Sigmoid colon (tissue), 4 donors: ENCODE measurements at regions not wholly inside any gene's neighbourhood (a gene's known extent, or its start where the extent isn't known, plus 50 kb on each side); places are given as distances from the start of the nearest gene placed in this dataset.

Experiments
- EP300 ChIP-seq, 4 donors: sonication (generic); formaldehyde crosslinking; IDR thresholded peaks; one replicate each; pipeline ENCODE4 v1.6.1; 2017; ENCODE audit warnings: antibody characterized with exemption in 4 of 4
- POLR2A ChIP-seq, 2 donors: fragments of 450-650 bp; IDR thresholded peaks; one replicate each; pipeline ENCODE4 v1.6.1; 2016; ENCODE audit warnings: antibody characterized with exemption in 2 of 2, mild to moderate bottlenecking in 2 of 2, moderate library complexity in 2 of 2
- TF ChIP-seq, protein P1 (sequence below), 4 experiments: fragments of 450-650 bp in 3 of 4; fragments of 200-600 bp in 1 of 4; IDR thresholded peaks; one replicate each; pipeline ENCODE4 v1.5.1; 2016 to 2019; ENCODE audit warnings: antibody characterized with exemption in 4 of 4, mild to moderate bottlenecking in 3 of 4, moderate library complexity in 2 of 4

DNA sequence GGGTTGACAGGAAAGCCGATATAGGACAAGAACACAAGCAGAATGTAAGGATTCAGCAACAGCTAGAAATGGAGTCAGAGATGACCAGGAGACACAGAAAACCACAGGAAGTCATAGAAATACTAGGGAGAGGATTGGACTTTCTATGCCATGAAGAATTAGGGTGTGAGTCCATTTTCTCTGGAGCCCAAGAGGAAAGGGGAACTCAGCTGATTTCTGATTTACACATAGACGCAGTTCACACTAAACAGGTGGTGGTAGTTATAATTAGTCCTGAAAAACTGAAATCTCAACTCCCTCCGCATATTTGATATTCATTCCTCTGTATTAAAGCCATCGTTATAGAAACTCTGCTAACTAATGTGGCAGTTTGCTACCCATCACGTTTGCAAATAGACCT is 292.7 kb upstream of the STT3B start:
- TF ChIP-seq, protein P1, sequence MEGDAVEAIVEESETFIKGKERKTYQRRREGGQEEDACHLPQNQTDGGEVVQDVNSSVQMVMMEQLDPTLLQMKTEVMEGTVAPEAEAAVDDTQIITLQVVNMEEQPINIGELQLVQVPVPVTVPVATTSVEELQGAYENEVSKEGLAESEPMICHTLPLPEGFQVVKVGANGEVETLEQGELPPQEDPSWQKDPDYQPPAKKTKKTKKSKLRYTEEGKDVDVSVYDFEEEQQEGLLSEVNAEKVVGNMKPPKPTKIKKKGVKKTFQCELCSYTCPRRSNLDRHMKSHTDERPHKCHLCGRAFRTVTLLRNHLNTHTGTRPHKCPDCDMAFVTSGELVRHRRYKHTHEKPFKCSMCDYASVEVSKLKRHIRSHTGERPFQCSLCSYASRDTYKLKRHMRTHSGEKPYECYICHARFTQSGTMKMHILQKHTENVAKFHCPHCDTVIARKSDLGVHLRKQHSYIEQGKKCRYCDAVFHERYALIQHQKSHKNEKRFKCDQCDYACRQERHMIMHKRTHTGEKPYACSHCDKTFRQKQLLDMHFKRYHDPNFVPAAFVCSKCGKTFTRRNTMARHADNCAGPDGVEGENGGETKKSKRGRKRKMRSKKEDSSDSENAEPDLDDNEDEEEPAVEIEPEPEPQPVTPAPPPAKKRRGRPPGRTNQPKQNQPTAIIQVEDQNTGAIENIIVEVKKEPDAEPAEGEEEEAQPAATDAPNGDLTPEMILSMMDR (IDR thresholded peaks at IDR 0.05) = no peak
- TF ChIP-seq EP300 (IDR thresholded peaks at IDR 0.05) = no peak
- TF ChIP-seq POLR2A (IDR thresholded peaks at IDR 0.05) = no peak
